ENCODE measurements at regions not wholly inside any gene's neighbourhood (a gene's known extent, or its start where the extent isn't known, plus 50 kb on each side); places are given as distances from the start of the nearest gene placed in this dataset.

DNA sequence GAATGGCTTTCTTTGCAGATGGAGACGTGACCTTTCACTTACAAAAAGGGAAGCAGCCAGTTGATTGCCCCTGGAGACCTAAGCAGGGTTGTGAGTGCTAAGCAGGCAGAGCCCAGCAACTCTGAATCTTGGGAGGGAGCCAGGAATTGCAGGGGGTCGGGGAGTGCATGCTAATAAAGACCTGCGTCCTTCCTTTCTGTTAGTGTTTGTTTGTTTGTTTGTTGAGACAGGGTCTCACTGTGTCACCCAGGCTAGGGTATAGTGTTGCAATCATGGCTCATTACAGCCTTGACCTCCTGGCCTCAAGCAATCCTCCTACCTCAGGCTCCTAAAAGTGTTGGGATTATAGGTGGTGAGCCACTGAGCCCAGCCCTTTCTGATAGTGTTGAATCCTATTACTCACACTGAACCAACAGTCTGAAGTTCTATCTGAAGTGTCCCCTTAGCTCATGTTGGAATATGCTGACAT is 137.4 kb downstream of the CEP135 start:
- DNase-seq (ENCODE audit: low spot score), result no peak

DNA sequence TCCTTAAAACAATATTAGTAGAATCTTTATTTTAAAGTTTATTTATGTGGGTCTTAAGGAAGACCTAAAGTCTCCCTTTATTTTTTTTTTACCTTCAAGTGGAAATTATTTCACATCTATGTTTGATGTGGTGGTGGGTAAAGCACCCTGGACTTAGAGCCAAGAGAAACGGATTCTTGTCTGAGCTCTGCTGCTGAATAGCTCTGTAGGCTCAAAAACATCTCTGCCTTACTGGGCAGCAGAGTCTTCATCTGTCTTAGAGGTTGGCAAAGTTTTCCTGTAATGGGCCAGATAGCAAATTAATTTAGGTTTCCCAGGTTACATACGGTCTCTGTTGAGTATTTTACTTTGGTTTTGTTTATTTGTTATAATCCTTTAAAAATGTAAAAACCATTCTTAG is 136.5 kb downstream of the CEP135 start:
- no peak for DNase-seq (ENCODE audit: low spot score)

DNA sequence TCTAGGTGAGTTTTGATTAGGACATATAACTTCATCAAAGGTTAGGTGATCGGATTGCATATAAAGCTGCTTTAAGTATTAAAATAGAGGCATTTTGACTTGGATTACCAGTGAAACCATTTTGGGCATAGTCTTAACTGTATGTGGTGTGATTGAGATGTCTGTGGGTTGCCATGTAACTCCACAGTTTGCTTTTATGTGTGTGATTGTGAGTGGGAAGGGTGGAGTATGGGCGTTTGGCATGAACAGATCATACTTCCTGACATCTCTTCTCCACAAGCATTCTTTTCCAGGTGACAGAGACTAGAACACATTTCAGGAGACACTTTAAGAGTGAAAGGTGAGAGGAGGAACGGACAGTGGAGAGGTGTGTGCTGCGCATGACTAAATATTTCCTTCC is 136.1 kb downstream of the CEP135 start:
- no peak for DNase-seq (ENCODE audit: low spot score)
